Testis (tissue), 2 donors: ENCODE measurements at regions not wholly inside any gene's neighbourhood (a gene's known extent, or its start where the extent isn't known, plus 50 kb on each side); places are given as distances from the start of the nearest gene placed in this dataset.

Source experiments
- CTCF ChIP-seq, 3 experiments: fragments of 450-650 bp in 2 of 3; fragments of 200-600 bp in 1 of 3; sonication (generic) in 1 of 3; IDR thresholded peaks; one replicate each; pipeline ENCODE4 v1.5.1; 2016 to 2019; ENCODE audit warnings: antibody characterized with exemption in 3 of 3, mild to moderate bottlenecking in 2 of 3, moderate library complexity in 1 of 3
- POLR2A ChIP-seq: fragments of 450-650 bp; IDR thresholded peaks from one replicate; pipeline ENCODE4 v1.6.1; 2017; ENCODE audit warnings: antibody characterized with exemption, mild to moderate bottlenecking, moderate library complexity

- TF ChIP-seq POLR2A: no peak
- TF ChIP-seq CTCF (IDR thresholded peaks at IDR 0.05): no peak
Measured at GRCh38 chr3:95235916-95236315, 1173.1 kb downstream of the NSUN3 start.
